AG09319 (cell line): ENCODE measurements at regions not wholly inside any gene's neighbourhood (a gene's known extent, or its start where the extent isn't known, plus 50 kb on each side); places are given as distances from the start of the nearest gene placed in this dataset.

Experiments used
- DNase-seq: peaks from one replicate; pipeline ENCODE4 v3.0.0-alpha.2; 2010; ENCODE audit warnings: low read depth; ENCODE audit errors: extremely low read depth
- CTCF ChIP-seq: IDR thresholded peaks from 2 replicates; pipeline ENCODE4 v1.5.1; 2011; ENCODE audit warnings: low read depth, mild to moderate bottlenecking, inconsistent platforms, low read length, moderate library complexity

- TF ChIP-seq CTCF: no peak
- DNase-seq: no peak
These were observed 113.7 kb upstream of the ADAMTS16 start for GRCh38 chr5:5026409-5026785.

DNA sequence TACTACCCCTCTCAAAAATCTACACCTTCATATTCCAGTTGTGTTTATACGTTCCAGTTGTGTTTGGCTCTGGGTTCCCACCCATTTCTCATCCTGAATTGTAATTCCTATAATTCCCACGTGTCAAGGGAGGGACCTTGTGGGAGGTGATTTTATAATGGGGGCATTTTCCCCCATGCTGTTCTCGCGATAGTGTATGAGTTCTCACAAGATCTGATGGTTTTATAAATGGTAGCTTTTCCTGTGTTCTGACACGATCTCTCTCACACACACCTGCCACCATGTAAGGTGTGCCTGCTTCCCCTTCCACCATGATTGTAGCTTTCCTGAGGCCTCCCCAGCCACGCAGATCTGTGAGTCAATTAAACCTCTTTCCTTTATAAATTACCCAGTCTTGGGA, 108.5 kb upstream of the ADAMTS16 start:
- no peak for TF ChIP-seq CTCF

GRCh38 chr5:5037674-5038073, 102.5 kb upstream of the ADAMTS16 start:
- no peak for DNase-seq

More for the DNA sequence above, 108.5 kb upstream of the ADAMTS16 start:
- DNase-seq: no peak

DNA sequence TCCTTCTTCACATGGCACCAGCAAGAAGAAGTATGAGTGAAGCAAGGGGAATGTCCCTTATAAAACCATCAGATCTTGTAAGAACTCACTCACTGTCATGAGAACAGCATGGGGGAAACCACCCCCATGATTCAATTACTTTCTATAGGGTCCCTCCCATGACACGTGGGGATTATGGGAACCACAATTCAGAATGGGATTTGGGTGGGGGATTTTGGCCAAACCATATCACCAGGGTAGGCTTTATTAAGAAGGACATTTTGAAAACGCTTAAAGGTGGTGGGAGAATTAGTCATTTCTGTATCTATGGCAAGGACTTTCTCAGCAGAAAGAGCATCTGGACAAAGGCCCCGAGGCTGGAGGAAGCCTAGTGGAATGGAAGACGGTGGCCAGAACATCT, 100.2 kb upstream of the ADAMTS16 start:
- TF ChIP-seq CTCF: no peak

More at GRCh38 chr5:5037674-5038073, 102.5 kb upstream of the ADAMTS16 start:
- TF ChIP-seq CTCF: no peak

DNA sequence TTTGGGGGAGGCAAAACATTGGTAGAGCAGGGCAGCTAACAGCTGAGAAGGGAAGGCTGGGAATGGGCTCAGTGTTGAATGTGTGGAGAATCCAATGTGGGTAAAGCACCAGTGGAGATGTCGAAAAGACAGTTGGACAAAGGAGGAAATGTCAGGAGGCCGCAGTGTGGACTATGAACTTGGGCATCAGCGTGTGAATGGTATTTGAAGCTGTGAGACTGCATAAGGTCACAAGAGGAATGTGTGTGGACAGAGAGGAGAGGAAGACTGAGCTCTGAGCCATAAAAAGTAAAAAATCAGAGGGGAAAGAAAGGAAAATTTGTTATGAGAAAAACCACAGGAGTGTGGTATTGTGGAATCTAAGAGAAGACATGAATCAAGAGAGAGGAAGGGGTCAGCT, 99.4 kb upstream of the ADAMTS16 start:
- no peak for TF ChIP-seq CTCF
- DNase-seq: no peak

More for the DNA sequence above, 100.2 kb upstream of the ADAMTS16 start:
- no peak for DNase-seq

DNA sequence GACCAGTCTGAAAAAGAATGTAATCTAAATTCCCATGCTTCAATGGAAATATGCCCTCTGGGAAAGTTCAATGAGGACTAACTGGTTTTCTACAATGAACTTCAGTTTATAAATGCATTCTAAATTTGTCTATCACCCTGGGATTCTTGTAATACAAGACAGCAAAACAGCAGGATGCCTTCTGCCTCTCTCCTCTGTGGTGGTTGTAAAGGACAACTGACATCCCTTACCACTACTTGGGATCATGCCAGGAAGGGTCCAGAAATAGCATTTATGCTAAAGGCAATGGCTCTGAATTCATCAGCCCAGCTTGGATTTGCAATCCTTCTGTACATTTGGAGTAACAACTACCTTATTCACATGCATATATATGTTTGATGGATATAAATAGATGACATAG, 97.3 kb upstream of the ADAMTS16 start:
- TF ChIP-seq CTCF: no peak
- no peak for DNase-seq

- no peak for DNase-seq
- TF ChIP-seq CTCF: no peak
These were observed 96.8 kb upstream of the ADAMTS16 start for GRCh38 chr5:5043346-5043745.
